ENCODE measurements at regions not wholly inside any gene's neighbourhood (a gene's known extent, or its start where the extent isn't known, plus 50 kb on each side); places are given as distances from the start of the nearest gene placed in this dataset.

- H3K27ac Mint-ChIP-seq: no peak overlapping the region
Measured at GRCh38 chr2:59680863-59681262, 872.6 kb downstream of the BCL11A start.

DNA sequence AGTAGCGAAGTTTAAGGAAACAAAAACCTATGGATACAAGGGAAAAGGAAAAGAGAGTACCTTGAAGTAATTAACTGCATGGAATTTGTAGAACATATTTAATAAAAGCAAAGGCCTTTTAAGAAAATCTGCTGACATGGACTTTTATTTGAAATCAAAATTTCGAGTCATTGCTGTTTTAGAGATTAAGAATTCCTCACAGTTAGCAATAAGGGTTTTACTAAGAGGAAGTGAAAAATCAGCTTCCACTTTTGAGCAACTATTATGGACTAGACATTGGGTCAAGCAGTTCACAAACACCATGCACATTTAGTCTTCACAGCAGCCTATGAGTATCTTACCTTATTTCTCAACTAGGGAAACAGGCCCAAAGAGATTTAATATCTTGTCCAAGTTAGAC lies 876.3 kb downstream of the BCL11A start:
- no peak overlapping the region for H3K4me3 Mint-ChIP-seq
- TF ChIP-seq CTCF (IDR thresholded peaks at IDR 0.05; ENCODE audit: unreplicated experiment in 3 of 3): no peak
- no peaks in the 10 kb centered on the region for H3K27me3 Mint-ChIP-seq (ENCODE audit: low read depth)
- H3K27ac Mint-ChIP-seq: no peak overlapping the region
- H3K9me3 Mint-ChIP-seq: peaks cover 8% of the 10 kb centered on the region
- no peaks in the 10 kb centered on the region for H3K36me3 Mint-ChIP-seq (ENCODE audit: low read depth)
- H3K4me1 Mint-ChIP-seq: no peaks in the 10 kb centered on the region

More at GRCh38 chr2:59680863-59681262, 872.6 kb downstream of the BCL11A start:
- Mint-ChIP-seq H3K4me3 (no peak overlapping the region), H3K27me3 (ENCODE audit: low read depth) (no peaks in the 10 kb centered on the region), H3K36me3 (ENCODE audit: low read depth) (no peaks in the 10 kb centered on the region), H3K4me1 (no peaks in the 10 kb centered on the region), H3K9me3 (peaks cover 11% of the 10 kb centered on the region)
- no peak for TF ChIP-seq CTCF (IDR thresholded peaks at IDR 0.05; ENCODE audit: unreplicated experiment in 3 of 3)

DNA sequence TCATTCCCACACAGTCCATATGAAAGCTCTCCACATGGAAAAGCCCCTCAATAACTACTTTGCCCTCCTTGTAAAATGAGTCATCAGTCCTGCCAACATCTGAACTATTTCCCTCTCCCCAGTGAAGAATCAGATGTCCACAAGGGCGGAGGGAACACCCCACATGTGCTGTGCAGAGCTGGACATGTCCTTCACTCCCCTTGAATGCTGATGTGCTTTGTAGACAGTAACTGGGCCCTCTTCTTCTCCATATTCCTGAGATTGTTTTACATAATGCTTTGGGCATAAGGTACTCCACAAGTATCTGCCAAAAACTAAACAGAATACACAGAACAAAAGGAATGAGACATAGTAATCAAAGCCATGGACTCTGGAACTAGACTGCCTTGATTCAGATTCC lies 879.4 kb downstream of the BCL11A start:
- Mint-ChIP-seq H3K4me1 (no peaks in the 10 kb centered on the region), H3K27me3 (ENCODE audit: low read depth) (no peaks in the 10 kb centered on the region), H3K27ac (no peak overlapping the region), H3K4me3 (no peak overlapping the region), H3K36me3 (ENCODE audit: low read depth) (no peaks in the 10 kb centered on the region), H3K9me3 (no peaks in the 10 kb centered on the region)
- no peak for TF ChIP-seq CTCF (IDR thresholded peaks at IDR 0.05; ENCODE audit: unreplicated experiment in 3 of 3)

DNA sequence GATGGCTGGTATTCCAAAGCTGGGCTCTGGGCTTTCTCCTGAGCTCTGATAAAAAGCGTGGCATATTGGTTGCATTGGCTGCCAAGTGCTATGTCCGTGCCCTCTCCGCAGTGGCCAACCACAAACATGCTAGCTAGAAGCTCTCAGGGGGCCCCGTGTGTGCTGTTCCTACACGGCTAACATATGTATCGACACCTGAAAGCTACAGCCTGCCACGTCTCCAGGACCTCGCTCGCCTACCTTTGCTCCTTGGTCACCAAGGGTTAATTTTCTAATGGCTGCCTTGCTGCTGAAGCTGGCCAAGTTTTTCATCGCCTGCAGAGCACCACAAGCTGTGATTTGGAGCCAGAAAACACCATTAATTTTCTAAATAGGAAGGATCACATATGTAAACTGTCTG lies 888.4 kb downstream of the BCL11A start:
- Mint-ChIP-seq H3K4me3 (no peak overlapping the region), H3K27ac (no peak overlapping the region), H3K36me3 (ENCODE audit: low read depth) (no peaks in the 10 kb centered on the region), H3K9me3 (no peaks in the 10 kb centered on the region), H3K4me1 (peaks cover 5% of the 10 kb centered on the region), H3K27me3 (ENCODE audit: low read depth) (peaks cover 8% of the 10 kb centered on the region)
- no peak for TF ChIP-seq CTCF (IDR thresholded peaks at IDR 0.05; ENCODE audit: unreplicated experiment in 3 of 3)

DNA sequence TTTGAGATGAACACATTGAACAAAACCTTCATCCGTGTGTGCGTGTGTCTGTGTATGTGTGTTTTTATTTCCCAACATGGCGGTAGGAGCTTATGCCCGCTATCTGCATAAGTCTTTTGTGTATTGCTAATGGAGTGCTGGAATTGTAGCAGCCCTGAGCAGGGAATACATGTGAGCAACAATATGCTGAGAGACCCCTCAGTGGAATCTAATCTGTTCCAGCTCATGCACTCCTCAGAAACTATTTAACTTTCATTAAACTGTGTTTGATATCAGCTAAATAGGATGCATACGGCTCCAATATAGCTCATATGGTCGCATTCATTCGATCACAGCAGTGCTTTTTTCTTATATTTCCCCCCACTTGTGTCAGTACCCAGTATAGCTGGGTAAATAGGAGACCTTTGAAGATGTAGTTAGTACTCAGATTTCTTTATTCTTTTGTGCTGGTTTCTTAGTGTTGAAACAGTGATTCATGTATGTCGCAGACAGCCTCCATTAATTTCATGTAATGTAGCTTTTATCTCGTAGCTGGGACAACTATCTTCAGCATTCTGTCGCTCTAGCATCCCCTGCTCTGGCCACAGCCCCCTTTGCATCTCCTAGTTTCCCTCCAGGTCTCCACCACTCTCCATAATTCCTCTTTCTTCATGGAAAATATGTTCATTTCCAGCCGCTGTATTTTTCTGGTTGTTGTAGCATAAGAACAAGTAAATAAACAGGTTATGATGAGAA lies 891.2 kb downstream of the BCL11A start:
- H3K27ac Mint-ChIP-seq: no peak overlapping the region
- no peaks in the 10 kb centered on the region for H3K36me3 Mint-ChIP-seq (ENCODE audit: low read depth)
- H3K27me3 Mint-ChIP-seq (ENCODE audit: low read depth): peaks cover 8% of the 10 kb centered on the region
- no peaks in the 10 kb centered on the region for H3K9me3 Mint-ChIP-seq
- H3K4me1 Mint-ChIP-seq: peaks cover 5% of the 10 kb centered on the region
- H3K4me3 Mint-ChIP-seq: no peak overlapping the region
- TF ChIP-seq CTCF (IDR thresholded peaks at IDR 0.05; ENCODE audit: unreplicated experiment in 3 of 3): no peak

- Mint-ChIP-seq H3K36me3 (ENCODE audit: low read depth) (no peaks in the 10 kb centered on the region), H3K4me1 (peaks cover 6% of the 10 kb centered on the region), H3K4me3 (no peak overlapping the region), H3K27me3 (ENCODE audit: low read depth) (peaks cover 8% of the 10 kb centered on the region), H3K27ac (no peak overlapping the region), H3K9me3 (no peaks in the 10 kb centered on the region)
- no peak for TF ChIP-seq CTCF (IDR thresholded peaks at IDR 0.05; ENCODE audit: unreplicated experiment in 3 of 3)
Measured at GRCh38 chr2:59660262-59660661, 893.2 kb downstream of the BCL11A start.

Data from nephron (organoid).